ENCODE measurements at regions not wholly inside any gene's neighbourhood (a gene's known extent, or its start where the extent isn't known, plus 50 kb on each side); places are given as distances from the start of the nearest gene placed in this dataset.

- no peak overlapping the region for H3K4me3 ChIP-seq (ENCODE audit: low read length)
- TF ChIP-seq CTCF (IDR thresholded peaks at IDR 0.05; ENCODE audit: insufficient read depth, low read depth, low read length, missing control alignments), result no peak
- DNase-seq (ENCODE audit: low read depth), result no peak
These were observed 165.8 kb upstream of the MAP3K1 start for GRCh38 chr5:56649569-56649968.

- no peak overlapping the region for H3K4me3 ChIP-seq (ENCODE audit: low read length)
- no peak for DNase-seq (ENCODE audit: low read depth)
- TF ChIP-seq CTCF (IDR thresholded peaks at IDR 0.05; ENCODE audit: insufficient read depth, low read depth, low read length, missing control alignments), result no peak
These were observed 166.8 kb upstream of the MAP3K1 start for GRCh38 chr5:56648460-56649034.

GRCh38 chr5:56647099-56647850, 168.1 kb upstream of the MAP3K1 start:
- no peak for DNase-seq (ENCODE audit: low read depth)
- H3K4me3 ChIP-seq (ENCODE audit: low read length), result no peak overlapping the region
- no peak for TF ChIP-seq CTCF (IDR thresholded peaks at IDR 0.05; ENCODE audit: insufficient read depth, low read depth, low read length, missing control alignments)

GRCh38 chr5:56641635-56642260, 173.6 kb upstream of the MAP3K1 start:
- no peak for DNase-seq (ENCODE audit: low read depth)
- no peak for TF ChIP-seq CTCF (IDR thresholded peaks at IDR 0.05; ENCODE audit: insufficient read depth, low read depth, low read length, missing control alignments)
- no peak overlapping the region for H3K4me3 ChIP-seq (ENCODE audit: low read length)

DNA sequence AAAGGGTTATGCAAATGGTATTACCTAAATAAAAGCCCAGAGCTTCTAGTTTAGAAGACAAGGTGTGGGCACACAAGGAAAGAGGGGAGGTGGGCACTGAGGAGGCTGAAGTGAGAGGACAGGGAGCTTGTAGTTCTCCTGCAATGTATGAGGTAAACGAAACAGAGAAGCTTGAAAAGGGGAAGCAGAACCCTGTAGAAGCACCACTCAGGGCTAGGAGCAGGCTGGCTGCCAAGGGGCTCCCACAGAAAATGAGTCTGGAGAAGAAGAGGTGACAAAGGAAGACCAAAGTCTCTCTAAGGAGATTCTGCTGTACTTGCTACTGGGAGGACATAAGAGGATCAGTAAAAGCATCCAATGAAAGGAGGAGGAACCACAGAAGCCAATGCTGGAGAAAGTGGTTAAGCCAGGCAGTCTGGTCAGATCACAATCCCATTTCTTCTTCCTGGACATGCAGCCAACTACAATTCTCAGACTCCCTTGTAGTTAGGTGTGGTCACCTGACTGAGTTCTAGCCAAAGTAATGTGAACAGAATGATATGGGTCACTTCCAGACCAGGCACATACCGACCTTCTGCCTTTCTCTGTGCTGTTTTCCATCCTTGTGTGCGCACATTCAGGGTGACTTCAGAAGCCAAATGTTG, 174.5 kb upstream of the MAP3K1 start:
- H3K4me3 ChIP-seq (ENCODE audit: low read length), result no peak overlapping the region

DNA sequence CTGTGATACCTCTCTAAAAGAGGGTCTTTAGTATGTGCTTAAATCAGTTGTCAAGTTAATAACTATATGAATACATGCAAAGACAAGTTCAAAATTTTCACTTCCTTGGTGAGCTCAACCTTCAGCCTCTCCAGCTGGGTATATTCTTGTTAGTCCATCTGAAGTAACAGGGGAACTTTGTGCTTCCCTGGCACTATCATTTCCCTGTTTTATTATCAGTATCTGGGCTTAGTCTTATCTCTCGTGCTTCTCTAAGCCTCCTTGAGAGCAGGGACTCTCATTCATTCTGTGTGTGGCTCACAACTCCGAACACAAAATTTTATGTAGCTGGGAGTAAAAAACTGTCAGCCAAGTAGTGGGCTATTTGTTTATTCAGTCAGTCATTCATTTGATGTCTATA, 175.9 kb upstream of the MAP3K1 start:
- H3K4me3 ChIP-seq (ENCODE audit: low read length), result no peak overlapping the region
- no peak for DNase-seq (ENCODE audit: low read depth)
- no peak for TF ChIP-seq CTCF (IDR thresholded peaks at IDR 0.05; ENCODE audit: insufficient read depth, low read depth, low read length, missing control alignments)

More for the DNA sequence above, 174.5 kb upstream of the MAP3K1 start:
- DNase-seq (ENCODE audit: low read depth), result peak; percentile 59
- TF ChIP-seq CTCF (IDR thresholded peaks at IDR 0.05; ENCODE audit: insufficient read depth, low read depth, low read length, missing control alignments), result no peak

Measured in epithelial cell of esophagus (primary cell).